Parathyroid adenoma (tissue), 2 donors: ENCODE measurements at regions not wholly inside any gene's neighbourhood (a gene's known extent, or its start where the extent isn't known, plus 50 kb on each side); places are given as distances from the start of the nearest gene placed in this dataset.

ENCODE experiments used
- H2AFZ ChIP-seq: fragments of 300-600 bp; sonication (generic); one replicate; pipeline ENCODE4 v1.7.0; 2017; ENCODE audit warnings: antibody characterized with exemption, mild to moderate bottlenecking
- H3K27ac ChIP-seq: fragments of 300-600 bp; sonication (generic); one replicate; pipeline ENCODE4 v1.7.0; 2017
- H3K27me3 ChIP-seq: fragments of 300-600 bp; sonication (generic); one replicate; pipeline ENCODE4 v1.7.0; 2017; ENCODE audit warnings: low read length; ENCODE audit not compliant: control insufficient read depth, insufficient read depth
- H3K36me3 ChIP-seq: fragments of 300-600 bp; sonication (generic); one replicate; pipeline ENCODE4 v1.7.0; 2017; ENCODE audit warnings: low read length; ENCODE audit not compliant: control insufficient read depth, insufficient read depth
- H3K4me1 ChIP-seq: fragments of 300-600 bp; sonication (generic); one replicate; pipeline ENCODE4 v1.7.0; 2017; ENCODE audit warnings: control low read depth
- H3K4me2 ChIP-seq: fragments of 300-600 bp; sonication (generic); one replicate; pipeline ENCODE4 v1.7.0; 2017; ENCODE audit warnings: low read length
- H3K4me3 ChIP-seq: fragments of 300-600 bp; sonication (generic); one replicate; pipeline ENCODE4 v1.7.0; 2017; ENCODE audit warnings: low read depth, low read length
- H3K79me2 ChIP-seq: fragments of 300-600 bp; sonication (generic); one replicate; pipeline ENCODE4 v1.7.0; 2017; ENCODE audit warnings: control low read depth
- H3K9ac ChIP-seq: fragments of 300-600 bp; sonication (generic); one replicate; pipeline ENCODE4 v1.7.0; 2017; ENCODE audit warnings: mild to moderate bottlenecking
- H3K9me3 ChIP-seq: fragments of 300-600 bp; sonication (generic); one replicate; pipeline ENCODE4 v1.7.0; 2017; ENCODE audit warnings: low read length; ENCODE audit not compliant: control insufficient read depth
- TF ChIP-seq, protein P1 (sequence below): fragments of 300-600 bp; sonication (generic); IDR thresholded peaks from one replicate; pipeline ENCODE4 v1.7.0; 2017; ENCODE audit warnings: antibody characterized with exemption, mild to moderate bottlenecking
- donor health status: primary hyperparathyroidism.

DNA sequence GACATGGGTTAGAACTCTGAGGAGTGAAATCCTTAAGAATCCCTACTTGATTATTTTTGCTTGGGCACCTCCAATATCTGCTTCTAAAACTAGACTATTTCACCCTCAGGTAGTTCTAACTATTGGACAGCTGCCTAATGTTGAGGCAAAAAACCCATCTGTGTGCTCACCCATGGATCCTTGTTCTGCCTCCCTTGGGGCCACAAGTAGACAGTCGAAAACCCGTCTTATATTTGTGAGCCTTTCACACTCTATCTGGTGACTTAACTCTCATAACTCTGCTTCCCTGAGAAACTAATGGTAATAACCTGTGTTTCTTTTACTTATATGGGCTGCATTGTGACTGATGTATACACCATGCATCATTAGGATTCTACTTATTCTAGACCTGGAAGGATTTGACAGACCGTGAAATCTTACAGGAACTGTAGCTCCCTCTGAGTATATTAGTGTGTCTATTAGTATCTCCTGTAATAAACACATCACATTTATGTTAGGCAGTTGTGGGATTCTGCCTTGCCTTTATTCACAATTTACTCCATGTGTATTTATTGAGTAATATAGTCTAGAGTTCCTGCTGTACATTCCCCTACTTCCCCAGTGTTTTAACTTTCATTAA is 94.6 kb upstream of the SGCD start:
- Histone ChIP-seq H3K79me2 (no peaks in the 10 kb centered on the region), H2AFZ (no peak overlapping the region), H3K9me3 (no peaks in the 10 kb centered on the region), H3K36me3 (no peaks in the 10 kb centered on the region), H3K4me3 (no peak overlapping the region), H3K9ac (no peak overlapping the region), H3K27ac (no peak overlapping the region), H3K4me1 (no peaks in the 10 kb centered on the region), H3K4me2 (no peak overlapping the region), H3K27me3 (no peaks in the 10 kb centered on the region)
- TF ChIP-seq, protein P1, sequence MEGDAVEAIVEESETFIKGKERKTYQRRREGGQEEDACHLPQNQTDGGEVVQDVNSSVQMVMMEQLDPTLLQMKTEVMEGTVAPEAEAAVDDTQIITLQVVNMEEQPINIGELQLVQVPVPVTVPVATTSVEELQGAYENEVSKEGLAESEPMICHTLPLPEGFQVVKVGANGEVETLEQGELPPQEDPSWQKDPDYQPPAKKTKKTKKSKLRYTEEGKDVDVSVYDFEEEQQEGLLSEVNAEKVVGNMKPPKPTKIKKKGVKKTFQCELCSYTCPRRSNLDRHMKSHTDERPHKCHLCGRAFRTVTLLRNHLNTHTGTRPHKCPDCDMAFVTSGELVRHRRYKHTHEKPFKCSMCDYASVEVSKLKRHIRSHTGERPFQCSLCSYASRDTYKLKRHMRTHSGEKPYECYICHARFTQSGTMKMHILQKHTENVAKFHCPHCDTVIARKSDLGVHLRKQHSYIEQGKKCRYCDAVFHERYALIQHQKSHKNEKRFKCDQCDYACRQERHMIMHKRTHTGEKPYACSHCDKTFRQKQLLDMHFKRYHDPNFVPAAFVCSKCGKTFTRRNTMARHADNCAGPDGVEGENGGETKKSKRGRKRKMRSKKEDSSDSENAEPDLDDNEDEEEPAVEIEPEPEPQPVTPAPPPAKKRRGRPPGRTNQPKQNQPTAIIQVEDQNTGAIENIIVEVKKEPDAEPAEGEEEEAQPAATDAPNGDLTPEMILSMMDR: no peak

DNA sequence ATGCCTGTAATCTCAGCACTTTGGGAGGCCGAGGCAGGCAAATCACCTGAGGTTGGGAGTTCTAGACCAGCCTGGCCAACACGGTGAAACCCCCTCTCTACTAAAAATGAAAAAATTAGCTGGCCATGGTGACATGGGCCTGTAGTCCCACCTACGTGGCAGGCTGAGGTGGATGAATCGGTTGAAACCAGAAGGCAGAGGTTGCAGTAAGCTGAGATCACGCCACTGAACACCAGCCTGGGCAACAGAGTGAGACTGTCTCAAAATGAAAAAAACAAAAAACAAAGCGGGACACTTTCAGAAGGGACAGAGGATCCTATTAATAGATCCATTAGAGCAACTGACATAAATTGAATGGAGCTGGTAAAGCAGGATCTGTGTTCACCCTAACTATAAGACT is 89.6 kb upstream of the SGCD start:
- Histone ChIP-seq H3K4me2 (no peak overlapping the region), H3K27me3 (no peaks in the 10 kb centered on the region), H3K36me3 (no peaks in the 10 kb centered on the region), H3K4me1 (no peaks in the 10 kb centered on the region), H3K9ac (no peak overlapping the region), H3K9me3 (no peaks in the 10 kb centered on the region), H2AFZ (no peak overlapping the region), H3K79me2 (peaks cover 2% of the 10 kb centered on the region), H3K27ac (no peak overlapping the region), H3K4me3 (no peak overlapping the region)
- TF ChIP-seq, protein P1: no peak

DNA sequence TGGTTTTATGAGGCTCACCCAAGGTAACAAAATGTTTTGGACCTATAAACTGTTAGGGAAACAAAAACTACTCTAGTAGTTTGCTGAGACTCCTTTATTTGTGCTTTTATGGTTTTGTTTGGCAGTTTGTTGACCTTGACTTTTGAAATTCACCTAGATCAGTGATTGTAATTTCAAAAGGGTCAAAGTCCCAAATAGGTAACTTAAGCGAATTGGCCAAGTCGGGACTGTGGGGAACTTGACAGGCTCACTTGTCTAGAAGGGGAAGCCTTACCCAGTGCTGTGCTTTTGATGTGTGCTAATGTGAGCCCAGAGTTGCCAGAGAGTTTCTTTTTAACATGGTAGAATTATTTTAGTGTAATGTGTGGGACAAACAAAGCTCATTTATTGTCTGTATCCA is 87.2 kb upstream of the SGCD start:
- Histone ChIP-seq H3K36me3 (no peaks in the 10 kb centered on the region), H3K4me1 (peaks cover 4% of the 10 kb centered on the region), H3K4me2 (no peak overlapping the region), H3K9ac (no peak overlapping the region), H3K79me2 (peaks cover 2% of the 10 kb centered on the region), H2AFZ (no peak overlapping the region), H3K27ac (no peak overlapping the region), H3K9me3 (no peaks in the 10 kb centered on the region), H3K27me3 (no peaks in the 10 kb centered on the region), H3K4me3 (no peak overlapping the region)
- TF ChIP-seq, protein P1: no peak

DNA sequence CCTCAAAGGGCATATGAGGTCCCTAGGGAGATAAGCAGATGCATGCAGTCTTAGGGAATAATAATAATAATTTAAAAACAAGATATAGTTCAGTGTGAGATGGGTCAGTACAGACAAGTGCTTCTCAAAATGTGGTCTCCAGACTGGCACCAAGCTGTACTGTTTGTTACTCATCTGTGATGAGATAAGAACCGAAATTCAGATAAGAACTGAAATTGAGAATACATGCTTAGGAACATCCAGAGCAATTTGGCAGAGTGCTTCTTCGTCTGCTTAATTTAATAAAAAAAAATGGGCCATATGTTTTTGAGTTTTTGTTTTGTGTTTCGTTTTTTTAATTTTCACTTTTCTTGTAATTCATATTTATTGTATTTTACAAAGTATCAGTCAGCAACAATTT is 86.5 kb upstream of the SGCD start:
- H3K79me2 ChIP-seq: peaks cover 2% of the 10 kb centered on the region
- no peak overlapping the region for H3K27ac ChIP-seq
- no peak overlapping the region for H2AFZ ChIP-seq
- no peak overlapping the region for H3K4me2 ChIP-seq
- peaks cover 4% of the 10 kb centered on the region for H3K4me1 ChIP-seq
- TF ChIP-seq, protein P1: no peak
- no peaks in the 10 kb centered on the region for H3K27me3 ChIP-seq
- no peaks in the 10 kb centered on the region for H3K9me3 ChIP-seq
- H3K9ac ChIP-seq: no peak overlapping the region
- H3K36me3 ChIP-seq: no peaks in the 10 kb centered on the region
- no peak overlapping the region for H3K4me3 ChIP-seq

DNA sequence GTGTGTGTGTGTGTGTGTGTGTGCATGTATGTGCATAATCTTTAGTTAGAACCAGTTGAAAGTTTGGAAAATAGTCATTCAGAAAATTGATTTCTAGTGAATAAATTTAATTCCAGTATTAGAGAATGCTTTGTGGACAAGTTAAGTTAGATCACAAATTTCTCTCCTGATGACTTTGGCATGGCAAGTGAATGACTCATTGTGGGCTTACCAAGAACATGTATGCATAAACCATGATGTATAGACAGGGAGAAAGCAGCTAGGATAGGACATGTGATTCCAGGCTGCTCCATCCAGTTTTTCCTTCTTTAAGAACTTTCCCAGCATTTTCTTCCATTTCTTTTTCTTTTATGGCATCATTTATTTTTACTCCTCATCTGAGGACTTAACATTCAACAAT is 85.7 kb upstream of the SGCD start:
- Histone ChIP-seq H3K4me3 (no peak overlapping the region), H3K27me3 (no peaks in the 10 kb centered on the region), H3K79me2 (peaks cover 2% of the 10 kb centered on the region)

More for the DNA sequence above, 85.7 kb upstream of the SGCD start:
- H3K4me1 ChIP-seq: peaks cover 4% of the 10 kb centered on the region
- H3K36me3 ChIP-seq: no peaks in the 10 kb centered on the region
- H3K4me2 ChIP-seq: no peak overlapping the region
- no peaks in the 10 kb centered on the region for H3K9me3 ChIP-seq
- H3K9ac ChIP-seq: no peak overlapping the region
- H3K27ac ChIP-seq: no peak overlapping the region
- no peak overlapping the region for H2AFZ ChIP-seq
- TF ChIP-seq, protein P1: no peak
